ENCODE measurements at regions not wholly inside any gene's neighbourhood (a gene's known extent, or its start where the extent isn't known, plus 50 kb on each side); places are given as distances from the start of the nearest gene placed in this dataset.
"Not testable (repeated sequence)": the region's sequence is repeated elsewhere in the genome, so short reads cannot be mapped to it uniquely, and the experiment has no call there.

DNA sequence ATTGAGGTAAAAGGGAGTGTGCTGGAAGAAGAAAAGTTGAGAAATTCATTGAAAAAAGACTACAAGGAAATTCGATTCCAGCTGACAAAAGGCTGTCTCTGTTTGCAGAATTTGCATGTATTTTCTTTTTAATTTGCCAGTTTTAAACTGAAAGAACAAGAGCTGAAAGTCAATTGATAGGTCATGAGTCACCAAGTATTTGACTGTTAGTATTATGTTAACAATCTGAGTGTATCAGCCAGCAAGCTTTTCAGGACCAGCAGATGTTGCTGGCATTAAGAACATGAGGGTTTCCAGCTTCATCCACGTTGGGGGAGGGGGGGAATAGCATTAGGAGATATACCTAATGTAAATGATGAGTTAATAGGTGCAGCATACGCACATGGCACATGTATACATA, 726.7 kb downstream of the METTL15 start:
- intact Hi-C loops (cut with micrococcal nuclease), result no loop called here

DNA sequence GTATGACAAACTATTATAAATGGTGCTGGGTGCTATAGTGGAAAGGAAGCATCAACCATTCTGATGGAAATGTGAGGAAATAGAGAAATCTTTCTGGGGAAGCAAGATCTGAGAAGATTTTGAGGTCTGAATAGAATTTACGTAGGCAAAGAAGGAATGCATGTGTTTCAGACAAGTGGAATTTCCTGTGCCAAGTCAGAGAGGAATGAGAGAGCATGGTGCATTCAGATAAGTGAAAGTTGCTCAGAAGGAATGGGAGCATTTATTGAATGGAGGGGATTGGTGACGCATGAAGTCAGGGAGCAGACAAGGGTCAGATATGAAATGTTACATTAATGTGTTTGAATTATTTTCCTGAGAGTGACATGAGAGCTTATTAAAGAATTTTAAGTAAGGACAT, 725.5 kb downstream of the METTL15 start:
- intact Hi-C loops (cut with micrococcal nuclease), result no loop called here

DNA sequence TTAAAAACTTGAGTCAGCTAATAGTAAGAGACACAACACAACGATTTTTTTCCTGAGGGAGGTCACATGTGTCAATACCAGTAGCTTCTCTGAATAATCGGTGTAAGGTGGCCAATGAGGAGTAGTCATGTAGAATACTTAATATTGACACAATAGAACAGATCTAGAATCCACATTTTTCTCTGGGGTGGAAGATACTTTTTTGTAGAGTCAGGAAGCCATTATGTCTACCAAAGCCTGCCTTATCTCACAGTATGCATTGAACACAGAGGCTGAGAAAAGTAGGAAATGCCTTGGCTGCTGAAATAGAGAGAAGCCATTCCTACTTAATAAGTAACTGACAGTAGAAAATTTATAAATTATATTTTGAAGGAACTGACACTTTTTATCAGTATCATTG, 725.0 kb downstream of the METTL15 start:
- intact Hi-C loops (cut with micrococcal nuclease), result no loop called here

DNA sequence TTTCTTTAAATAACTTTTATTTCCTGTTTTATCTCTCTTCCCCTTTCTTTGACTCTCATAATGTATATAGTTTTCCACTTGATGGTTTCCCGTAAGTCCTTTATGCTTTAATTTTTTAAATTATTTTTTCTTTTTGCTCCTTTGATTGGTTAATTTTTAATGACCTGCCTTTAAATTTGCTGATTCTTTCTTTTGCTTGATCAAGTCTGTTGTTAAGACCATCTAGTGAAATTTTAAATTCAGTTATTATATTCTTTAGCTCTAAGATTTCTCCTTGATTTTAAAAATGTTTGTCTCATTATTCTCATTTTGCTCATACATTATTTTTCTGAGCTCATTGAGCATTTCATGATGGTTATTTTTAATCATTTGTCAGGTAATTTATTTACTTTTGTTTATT, 718.6 kb downstream of the METTL15 start:
- intact Hi-C loops (cut with micrococcal nuclease), result no loop called here

DNA sequence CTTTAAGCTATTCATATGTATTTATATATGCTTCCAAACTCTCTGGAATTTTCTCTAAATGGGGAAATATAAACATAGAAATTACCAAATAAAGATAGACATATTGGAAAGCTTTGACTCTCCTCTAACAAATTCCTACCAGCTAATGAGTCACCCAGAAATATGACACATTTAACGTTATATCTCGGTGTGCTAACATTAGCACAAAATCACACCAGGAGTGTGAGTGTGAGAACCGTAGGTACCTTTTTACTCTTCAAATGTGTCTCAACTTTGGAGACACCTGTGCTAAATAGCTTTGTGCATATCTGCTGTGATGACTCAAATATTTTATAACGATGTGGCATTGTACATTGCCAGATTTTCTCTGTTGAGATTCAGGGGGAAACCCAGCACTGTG, 714.4 kb downstream of the METTL15 start:
- intact Hi-C loops (cut with micrococcal nuclease), result no loop called here

DNA sequence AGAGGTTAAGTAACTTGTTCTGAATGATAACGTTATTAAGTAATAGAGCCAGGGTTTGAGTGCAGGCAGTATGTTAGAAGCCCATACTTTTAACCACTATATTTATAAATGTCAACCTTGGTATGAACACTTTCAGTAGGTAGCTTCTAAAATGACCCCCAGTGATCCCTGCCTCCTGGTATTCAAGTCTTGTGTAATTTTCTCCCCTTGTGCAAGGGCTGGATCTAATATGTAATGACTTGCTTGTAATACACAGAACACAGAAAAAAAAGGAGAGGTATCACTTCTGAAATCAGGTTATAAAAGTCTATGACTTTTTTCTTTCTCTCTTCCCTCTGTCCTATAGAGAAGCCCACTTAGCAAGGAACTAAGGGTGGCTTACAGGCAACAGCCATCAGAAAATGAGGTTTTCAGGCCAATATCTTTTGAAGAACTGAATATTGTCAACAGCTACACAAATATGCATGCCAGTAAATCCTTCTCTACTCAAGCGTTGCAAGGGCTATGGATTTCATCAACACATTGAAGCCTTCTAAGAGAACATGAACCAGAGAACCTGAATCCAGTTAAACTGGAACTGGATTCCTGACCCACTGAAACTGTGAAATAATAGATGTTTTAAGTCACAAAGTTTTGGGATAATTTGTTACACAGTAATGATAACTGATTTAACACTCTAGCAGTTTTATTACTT, 712.3 kb downstream of the METTL15 start:
- intact Hi-C loops (cut with micrococcal nuclease), result no loop called here

DNA sequence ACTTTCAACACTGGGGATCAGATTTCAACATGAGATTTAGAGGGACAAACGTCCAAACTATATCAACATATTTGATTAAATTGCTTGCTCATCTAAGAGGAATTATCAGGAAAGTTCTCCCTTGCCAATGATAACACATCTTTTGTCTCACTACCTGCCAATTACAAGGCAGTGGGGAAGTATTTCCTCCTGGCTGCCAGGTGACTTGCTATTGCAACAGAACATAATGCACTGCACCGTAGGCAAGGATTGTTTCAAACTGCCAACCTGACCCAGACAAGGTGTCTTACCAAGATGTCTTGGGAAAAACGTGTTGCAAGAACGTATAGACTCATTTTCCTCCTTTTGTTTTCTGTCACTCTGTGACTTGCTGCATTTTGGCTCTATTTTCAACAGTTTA, 711.6 kb downstream of the METTL15 start:
- intact Hi-C loops (cut with micrococcal nuclease), result no loop called here

DNA sequence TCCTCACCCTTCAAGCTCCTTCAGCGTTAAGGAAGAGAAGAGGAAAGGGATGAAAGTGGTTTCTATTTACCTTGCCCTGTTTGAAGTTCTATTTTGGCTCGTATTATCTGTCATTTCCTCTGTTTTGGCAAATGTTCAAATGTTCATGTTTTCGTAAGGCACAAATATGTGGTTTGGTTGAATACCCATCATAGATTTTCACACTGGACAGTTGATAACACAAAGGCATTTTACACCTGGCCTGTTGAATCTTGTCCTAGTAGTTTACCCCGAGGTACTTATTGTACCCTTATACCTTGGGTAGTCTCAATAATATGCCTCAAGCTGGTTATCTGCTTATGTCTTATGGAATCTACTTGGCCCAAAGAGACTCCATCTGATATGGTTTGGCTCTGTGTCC, 706.9 kb downstream of the METTL15 start:
- intact Hi-C loops (cut with micrococcal nuclease), result no loop called here

DNA sequence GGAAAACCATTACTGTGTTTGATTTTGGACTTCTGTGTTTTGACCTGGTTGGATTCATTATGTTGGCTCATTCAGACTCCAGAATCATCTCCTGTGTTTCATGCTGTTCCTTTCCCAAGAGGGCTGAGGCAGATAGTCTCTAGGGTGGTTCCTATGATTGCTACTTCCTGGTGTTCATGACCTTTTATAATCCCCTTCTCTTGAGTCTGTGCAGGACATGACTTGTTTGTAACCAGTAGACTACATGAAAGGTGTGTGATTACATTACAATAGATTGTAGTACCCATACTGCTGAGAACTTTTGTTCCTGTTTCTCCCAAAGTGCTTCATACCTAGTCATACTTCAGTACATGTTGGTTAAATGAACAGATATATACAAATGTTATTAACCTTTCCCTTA, 700.6 kb downstream of the METTL15 start:
- intact Hi-C loops (cut with micrococcal nuclease), result no loop called here

DNA sequence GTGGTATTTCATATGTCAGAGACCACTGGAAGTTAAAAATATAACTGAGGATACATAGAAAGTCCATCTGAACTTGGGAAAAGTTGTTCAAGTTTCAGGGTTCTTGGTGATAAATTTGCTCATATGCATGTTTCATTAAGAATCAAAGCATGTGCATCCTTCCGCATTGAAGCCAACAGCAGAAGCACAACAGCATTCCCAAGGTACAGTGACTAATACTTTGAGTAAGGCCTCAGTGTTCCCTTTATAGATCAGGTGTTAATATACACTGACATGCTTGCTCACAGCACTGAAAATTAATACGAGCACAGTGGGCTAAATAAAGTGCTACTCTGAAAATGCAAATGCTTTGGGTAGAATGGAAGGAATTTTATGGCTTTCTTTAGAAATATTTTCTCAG, 691.1 kb downstream of the METTL15 start:
- intact Hi-C loops (cut with micrococcal nuclease), result no loop called here

DNA sequence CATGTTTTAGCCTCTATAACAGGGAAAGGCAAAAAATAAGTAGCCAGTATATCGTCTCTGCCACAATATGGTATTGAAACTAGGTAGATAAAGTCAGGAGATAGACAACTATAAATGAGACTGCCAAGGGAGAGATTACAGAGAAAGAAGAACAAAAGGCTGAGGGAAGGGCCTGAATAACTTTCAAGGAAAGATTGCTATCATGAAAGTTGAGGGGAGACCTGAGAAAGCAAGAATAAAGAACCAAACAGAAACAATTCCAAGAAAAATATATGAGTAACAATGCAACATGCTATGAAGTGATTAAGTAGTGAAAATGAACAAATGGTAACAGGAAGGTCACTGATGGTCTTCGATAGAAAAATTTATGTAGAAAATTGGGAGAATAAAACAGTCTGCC, 690.1 kb downstream of the METTL15 start:
- intact Hi-C loops (cut with micrococcal nuclease), result no loop called here

DNA sequence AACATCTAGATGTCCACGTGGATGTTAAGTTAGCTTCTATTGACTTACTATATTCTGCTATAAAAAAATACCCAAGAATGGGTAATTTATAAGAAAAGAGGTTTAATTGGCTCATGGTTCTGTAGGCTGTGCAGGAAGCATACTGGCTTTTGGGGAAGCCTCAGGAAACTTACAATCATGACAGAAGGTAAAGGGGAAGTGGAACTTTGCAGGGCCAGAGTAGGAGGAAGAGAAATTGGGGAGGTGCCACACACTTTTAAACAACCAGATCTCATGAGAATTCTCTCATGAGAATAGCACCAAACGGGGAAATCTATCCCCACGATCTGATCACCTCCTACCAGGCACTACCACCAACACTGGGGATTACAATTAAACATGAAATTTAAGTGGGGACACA, 689.3 kb downstream of the METTL15 start:
- intact Hi-C loops (cut with micrococcal nuclease), result no loop called here

DNA sequence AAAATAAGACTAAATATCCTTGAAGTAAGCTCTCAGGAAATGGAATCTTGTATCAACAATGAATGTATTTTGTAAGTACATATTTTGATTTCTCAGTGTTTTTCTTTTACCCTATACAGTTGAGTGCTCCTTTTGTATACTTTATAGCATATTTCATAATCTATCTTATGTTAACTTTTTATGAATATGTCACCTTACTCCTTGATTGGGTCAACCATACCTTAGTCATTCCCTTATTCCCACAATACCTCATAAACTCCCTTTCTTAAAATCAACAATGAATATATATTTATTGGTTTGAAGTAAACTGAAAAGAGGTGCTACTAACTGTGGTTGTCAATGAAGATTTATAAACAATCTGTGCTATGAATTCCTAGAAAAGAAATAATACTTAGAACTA, 686.2 kb downstream of the METTL15 start:
- intact Hi-C loops (cut with micrococcal nuclease), result no loop called here

DNA sequence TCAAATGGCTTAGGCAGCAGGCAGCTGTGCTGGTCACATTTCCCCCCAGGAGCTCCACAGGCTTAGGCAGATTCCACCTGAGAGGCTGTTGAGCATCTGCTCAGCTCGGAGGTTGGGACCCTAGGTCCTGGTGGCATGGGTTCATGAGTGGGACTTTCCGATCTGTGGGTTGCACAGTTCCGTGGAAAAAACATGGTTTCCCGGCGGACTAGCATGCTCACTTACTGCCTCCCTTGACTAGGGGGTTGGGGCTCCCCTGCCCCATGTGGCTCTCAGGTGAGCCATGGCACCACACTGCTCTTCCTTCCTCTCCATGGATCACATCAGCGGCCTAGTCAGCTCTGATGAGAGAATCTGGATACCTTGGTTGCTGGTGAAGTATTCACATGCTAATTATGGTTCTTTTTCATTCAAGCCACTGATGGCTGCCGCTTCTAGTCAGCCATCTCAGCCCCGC, 685.1 kb downstream of the METTL15 start:
- intact Hi-C loops (cut with micrococcal nuclease), result no loop called here

DNA sequence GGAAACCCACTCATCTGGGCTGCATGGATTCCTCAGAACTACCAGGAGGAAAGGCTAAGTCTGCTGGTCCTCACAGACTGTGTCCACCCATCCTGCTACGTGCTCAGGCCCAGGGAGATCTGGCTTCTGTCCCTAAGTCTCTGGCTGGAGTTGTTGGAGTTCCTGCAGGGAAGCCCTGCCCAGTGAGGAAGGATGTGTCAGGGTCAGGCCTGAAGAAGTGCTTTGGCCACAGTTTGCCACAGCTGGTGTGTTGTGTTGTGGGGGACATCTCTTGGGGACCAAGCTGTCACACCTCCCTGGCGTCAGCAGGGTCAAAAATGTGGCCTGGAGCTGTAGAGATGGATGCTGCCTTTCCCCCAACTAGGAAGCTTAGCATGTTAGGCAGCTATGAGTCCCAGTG, 684.7 kb downstream of the METTL15 start:
- intact Hi-C loops (cut with micrococcal nuclease), result no loop called here

DNA sequence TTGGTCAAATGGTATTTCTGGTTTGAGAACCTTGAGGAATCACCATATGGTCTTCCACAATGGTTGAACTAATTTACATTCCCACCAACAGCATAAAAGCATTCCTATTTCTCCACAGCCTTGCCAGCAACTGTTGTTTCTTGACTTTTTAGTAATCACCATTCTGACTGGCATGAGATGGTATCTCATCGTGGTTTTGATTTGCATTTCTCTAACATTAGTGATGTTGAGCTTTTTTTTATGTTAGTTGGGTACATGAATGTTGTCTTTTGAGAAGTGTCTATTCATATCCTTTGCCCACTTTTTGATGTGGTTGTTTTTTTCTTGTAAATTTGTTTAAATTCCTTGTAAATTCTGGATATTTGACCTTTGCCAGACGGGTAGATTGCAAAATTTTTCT, 679.7 kb downstream of the METTL15 start:
- intact Hi-C loops (cut with micrococcal nuclease), result not testable (repeated sequence)

DNA sequence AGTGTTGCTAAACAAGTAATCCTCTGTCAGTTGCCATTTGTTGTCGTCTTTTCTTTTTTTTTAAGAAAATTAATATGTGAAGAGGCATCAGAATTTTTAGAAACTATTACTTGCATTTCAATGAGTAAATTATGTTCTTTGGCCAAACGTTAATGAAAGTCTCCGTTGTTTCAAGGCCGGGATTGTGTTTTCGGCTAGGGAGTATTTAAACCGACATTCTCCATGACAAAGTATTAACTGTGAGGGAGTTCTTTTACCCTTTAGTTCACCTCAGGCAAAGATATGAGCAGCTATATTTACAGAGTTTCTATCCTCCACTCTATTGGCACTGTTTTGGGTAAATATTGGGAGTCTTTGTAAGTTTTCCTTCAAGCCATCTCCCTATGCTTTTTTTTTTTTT, 668.9 kb downstream of the METTL15 start:
- intact Hi-C loops (cut with micrococcal nuclease), result no loop called here

DNA sequence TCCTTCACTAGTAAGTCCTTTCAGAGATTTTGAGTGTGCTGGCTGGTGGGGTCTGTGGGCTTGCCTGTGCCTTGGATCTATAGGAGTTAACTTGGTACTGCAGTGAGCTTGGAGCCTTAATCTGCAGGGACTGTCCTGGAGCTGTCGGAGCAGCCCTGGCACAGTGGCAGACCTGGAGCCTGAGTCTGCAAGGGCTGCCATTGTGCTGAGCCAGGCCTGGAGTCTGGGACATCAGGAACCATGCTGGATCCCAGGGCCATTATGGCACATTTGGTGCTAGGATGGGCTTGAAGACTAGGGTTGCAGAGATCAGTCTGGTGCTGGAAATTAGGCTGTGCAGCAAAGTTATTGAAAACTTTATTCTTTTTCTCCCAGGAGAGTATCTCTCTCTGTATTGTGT, 665.4 kb downstream of the METTL15 start:
- intact Hi-C loops (cut with micrococcal nuclease), result no loop called here

DNA sequence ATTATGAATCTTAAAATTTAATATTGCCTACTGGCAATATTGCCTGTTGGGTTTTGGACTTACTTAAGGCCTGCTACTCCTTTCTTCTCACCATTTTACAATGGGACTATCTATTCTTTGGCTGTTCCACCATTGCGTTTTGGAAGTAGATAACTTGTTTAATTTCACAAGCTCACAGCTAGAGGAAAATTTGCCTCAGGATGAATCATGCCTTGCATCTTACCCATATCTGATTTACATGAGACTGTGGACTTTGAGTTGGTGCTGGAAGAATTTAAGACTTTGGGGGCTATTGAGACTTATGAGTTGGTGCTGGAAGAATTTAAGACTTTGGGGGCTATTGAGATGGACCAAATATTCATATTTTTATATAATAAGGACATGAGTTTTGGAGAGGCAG, 662.6 kb downstream of the METTL15 start:
- intact Hi-C loops (cut with micrococcal nuclease), result no loop called here

DNA sequence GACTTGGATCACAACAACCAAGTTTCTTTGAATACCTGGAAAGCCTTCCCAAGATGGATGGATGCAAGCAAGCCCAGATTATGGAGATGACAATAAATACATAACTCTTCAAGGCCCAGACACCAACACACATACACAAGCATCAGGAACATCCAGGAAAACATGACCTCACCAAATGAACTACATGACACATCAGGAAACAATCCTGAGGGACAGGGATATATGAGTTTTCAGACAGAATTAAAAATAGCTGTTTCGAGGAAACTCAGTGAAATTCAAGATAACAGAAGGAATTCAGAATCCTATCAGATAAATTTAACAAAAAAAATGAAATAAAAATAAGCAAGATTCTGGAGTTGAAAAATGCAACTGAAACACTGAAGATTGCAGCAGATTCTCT, 659.4 kb downstream of the METTL15 start:
- intact Hi-C loops (cut with micrococcal nuclease), result no loop called here

DNA sequence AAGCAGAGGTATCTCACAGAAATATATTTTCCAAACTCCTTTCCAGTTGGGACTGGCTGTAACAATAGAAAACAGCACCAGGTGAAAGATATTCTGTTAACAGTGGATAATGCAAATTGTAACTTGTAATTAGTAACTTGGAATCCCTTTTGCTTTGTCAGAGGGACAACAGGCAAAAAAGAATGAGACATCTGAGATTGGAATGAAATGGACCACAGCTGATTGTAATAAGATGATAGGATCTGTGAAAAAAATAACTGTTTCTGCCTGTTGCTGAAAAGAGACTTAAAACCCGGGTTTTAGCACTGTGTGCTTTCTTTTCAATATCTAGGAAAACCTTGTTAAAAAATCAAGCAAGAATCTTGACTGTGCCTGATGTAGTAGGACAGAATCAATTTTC, 655.7 kb downstream of the METTL15 start:
- intact Hi-C loops (cut with micrococcal nuclease), result no loop called here

DNA sequence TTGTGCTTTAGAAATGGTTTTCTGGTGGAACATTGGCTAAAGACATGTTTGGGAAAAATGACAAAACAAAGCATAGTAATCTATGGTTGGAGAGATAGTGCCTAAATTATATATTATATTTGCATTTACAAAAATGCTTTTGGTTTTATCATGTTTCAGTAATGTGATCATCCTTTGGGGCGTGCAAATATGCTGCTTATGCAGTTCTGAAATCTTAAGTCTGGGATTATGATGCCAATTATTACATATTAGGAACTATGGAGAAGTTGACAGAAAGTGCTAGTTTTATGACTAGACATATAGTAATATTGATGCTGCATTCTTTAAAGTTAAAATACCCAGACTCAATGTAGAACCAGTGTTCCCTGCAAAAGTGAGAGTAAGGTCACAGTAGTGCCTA, 655.0 kb downstream of the METTL15 start:
- intact Hi-C loops (cut with micrococcal nuclease), result no loop called here

DNA sequence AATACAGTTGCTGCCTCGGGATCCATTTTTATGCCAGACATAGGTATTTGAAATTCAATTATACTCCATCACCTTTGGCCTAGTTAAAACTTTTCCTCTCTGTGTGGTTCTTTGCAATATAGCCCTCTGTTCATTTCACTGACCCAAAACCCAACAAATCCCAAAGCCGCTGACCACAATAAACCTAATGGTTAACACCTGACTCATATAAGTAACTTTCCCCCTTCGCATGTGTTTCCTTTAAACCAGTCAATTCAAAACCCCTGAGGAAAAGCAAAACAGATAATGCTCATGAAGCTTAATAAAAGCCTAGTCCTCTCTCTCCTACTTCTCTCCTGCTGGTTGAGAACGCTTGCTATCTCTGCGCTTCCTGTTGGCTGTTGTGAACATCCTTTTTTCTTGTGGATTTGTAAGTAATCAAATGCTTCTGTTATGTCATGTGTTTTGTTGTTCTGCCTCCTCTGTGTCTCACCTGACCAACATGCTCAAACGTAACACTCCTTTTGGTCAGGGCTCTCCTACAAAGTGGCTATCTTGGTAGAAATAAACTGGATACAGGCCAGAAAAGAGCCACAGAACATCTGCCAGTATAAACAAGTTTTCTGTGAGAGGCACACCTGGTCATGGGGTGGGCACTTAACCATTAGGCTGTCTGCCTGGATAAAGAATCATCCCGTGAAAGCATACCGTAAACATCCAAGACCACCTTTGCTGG, 652.6 kb downstream of the METTL15 start:
- intact Hi-C loops (cut with micrococcal nuclease), result no loop called here
